ENCODE measurements at regions not wholly inside any gene's neighbourhood (a gene's known extent, or its start where the extent isn't known, plus 50 kb on each side); places are given as distances from the start of the nearest gene placed in this dataset.
"Not testable (repeated sequence)": the region's sequence is repeated elsewhere in the genome, so short reads cannot be mapped to it uniquely, and the experiment has no call there.

DNA sequence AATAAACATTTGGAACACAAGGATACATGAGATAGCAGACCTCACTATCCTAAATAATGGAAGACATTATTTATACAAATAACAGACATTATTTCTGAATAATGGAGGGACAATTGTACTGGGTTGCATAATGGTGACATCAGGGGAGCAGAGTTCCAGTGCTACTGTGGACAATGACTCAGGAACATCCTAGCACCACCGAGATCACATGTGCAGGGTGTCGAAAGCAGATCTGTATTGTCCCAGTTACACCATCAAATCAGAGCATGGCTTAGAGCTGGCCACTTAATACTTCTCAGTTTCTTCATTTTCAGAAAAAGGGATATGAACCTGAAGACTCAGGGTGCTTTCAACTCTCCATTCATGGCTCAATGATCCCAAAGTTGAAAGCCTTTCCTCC lies 249.1 kb upstream of the RBMS1 start:
- no peaks in the 10 kb centered on the region for H3K9me3 Mint-ChIP-seq
- peaks cover 7% of the 10 kb centered on the region for H3K27me3 Mint-ChIP-seq
- no peaks in the 10 kb centered on the region for H3K4me1 Mint-ChIP-seq

DNA sequence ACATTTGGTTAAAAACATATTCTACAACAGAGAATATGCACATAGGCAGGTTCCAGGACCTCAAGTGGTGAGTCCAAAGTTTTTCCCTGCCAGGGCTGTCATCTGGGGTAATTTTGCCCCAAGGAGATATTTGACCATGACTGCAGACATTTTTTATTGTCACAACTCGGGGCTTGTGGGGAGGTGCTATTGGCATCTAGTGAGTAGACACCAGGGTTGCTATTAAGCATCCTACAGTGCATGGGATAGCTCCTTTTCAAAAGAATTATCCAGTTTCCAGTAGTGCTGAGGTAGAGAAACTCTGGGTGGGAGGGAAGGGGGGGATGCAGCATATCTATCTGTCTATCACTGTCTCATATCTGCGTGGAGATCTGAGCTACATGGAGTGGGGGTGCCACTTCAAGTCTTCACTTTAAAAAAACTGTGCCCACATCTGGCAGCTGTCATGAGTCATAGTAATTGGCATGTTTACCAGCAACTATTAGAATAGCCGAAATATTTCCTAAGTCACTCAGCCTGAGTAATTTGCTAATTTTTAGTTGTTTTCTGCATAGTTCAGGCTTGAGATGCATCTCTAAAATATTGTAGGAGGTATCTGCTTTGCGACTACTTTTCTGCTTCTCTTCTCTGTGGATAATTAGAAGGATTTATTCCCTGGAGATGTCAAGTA lies 254.0 kb upstream of the RBMS1 start:
- no peak for ATAC-seq
- H3K27me3 Mint-ChIP-seq, result peaks cover 7% of the 10 kb centered on the region
- peaks cover 5% of the 10 kb centered on the region for H3K4me1 Mint-ChIP-seq
- H3K4me3 Mint-ChIP-seq, result no peak overlapping the region
- H3K9me3 Mint-ChIP-seq, result no peaks in the 10 kb centered on the region
- H3K27ac Mint-ChIP-seq, result no peak overlapping the region
- no peak for DNase-seq

More for the DNA sequence above, 249.1 kb upstream of the RBMS1 start:
- no peak for ATAC-seq
- Mint-ChIP-seq H3K27ac (no peak overlapping the region), H3K4me3 (no peak overlapping the region)
- no peak for DNase-seq

DNA sequence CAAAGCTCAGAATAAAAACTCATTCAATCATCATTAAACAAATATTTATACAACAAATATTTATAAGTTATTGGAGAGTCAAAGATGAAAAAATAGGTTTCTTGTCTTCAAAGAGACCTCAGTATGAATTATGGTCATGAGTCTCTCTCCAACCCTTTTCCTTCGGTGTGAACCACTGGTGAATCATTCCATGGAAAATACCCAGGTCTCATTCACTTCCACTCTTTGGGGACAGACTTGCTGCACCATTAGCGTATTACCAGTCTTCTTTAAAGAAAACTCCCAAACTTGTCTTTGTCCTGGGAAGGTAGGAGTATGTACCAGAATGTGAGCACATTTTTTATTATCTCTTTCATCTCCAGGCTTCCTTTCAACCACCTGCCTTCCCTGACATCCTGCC lies 257.4 kb upstream of the RBMS1 start:
- peaks cover 7% of the 10 kb centered on the region for H3K27me3 Mint-ChIP-seq
- peaks cover 7 to 10% of the 10 kb centered on the region in 2 donors for H3K9me3 Mint-ChIP-seq
- peaks cover 6% of the 10 kb centered on the region for H3K4me1 Mint-ChIP-seq
- no peak overlapping the region for H3K4me3 Mint-ChIP-seq
- H3K27ac Mint-ChIP-seq, result no peak overlapping the region
- DNase-seq (no peak), ATAC-seq (no peak)

DNA sequence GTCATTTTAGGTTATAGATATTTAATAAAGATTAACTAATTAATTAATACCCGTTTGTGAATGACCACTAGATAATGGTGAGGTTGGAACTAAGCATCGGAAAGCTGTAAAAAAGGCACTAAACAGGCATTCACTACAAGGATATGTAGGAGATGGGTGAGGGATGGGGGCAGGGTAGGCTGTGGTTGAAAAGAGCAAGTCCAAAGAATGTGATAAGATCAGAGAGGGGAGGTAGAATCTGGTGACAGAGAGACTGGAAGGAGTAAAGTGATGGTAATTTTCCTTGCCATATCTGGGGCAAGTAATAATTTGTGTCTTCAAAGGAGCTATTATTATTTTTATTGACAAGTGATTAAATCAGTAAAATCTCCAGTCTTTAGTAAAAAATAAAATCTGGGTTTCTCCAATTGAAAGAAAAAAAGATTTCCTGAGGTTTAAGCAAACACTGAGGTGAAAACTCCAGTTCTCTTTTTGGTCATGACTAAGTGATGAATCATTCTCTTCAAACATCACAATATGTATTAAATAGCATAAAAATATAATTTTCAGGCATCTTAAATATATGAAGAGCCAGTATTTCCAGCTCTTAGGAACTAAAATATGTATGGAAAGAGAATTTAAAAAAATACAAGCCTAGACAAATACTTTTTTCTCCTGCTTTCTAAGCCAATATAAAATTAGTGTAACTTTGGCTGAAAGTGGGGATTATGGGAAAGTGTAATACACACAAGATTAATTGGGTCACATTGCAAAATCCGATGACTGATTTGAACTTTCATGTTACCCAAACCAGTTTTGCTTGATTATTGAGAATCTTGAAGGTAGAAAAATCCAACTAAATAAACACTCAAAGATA lies 259.1 kb upstream of the RBMS1 start:
- DNase-seq, result no peak
- H3K9me3 Mint-ChIP-seq, result peaks cover 7 to 10% of the 10 kb centered on the region in 2 donors

DNA sequence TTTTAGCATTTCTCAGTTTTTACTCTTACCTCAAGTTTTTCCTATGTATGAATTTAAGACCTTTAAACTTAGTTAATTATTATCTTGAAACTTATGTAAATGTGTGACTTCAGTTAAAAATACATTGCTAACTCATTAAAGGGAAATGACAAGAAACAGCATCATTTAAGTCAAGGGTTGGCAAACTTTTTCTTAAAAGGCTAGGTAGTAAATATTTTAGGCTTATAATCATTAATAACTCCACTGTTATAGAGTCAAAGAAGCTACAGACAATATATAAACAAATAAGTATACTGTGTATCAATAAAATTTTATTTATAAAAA lies 259.7 kb upstream of the RBMS1 start:
- DNase-seq (no peak), ATAC-seq (no peak)
- no peaks in the 10 kb centered on the region for H3K27me3 Mint-ChIP-seq
- no peak overlapping the region for H3K4me3 Mint-ChIP-seq
- H3K4me1 Mint-ChIP-seq, result peaks cover 6% of the 10 kb centered on the region
- peaks cover 7 to 10% of the 10 kb centered on the region in 2 donors for H3K9me3 Mint-ChIP-seq
- no peak overlapping the region for H3K27ac Mint-ChIP-seq

More for the DNA sequence above, 259.1 kb upstream of the RBMS1 start:
- H3K4me1 Mint-ChIP-seq, result peaks cover 6% of the 10 kb centered on the region
- H3K4me3 Mint-ChIP-seq, result no peak overlapping the region
- no peak overlapping the region for H3K27ac Mint-ChIP-seq
- ATAC-seq, result no peak
- H3K27me3 Mint-ChIP-seq, result no peaks in the 10 kb centered on the region

DNA sequence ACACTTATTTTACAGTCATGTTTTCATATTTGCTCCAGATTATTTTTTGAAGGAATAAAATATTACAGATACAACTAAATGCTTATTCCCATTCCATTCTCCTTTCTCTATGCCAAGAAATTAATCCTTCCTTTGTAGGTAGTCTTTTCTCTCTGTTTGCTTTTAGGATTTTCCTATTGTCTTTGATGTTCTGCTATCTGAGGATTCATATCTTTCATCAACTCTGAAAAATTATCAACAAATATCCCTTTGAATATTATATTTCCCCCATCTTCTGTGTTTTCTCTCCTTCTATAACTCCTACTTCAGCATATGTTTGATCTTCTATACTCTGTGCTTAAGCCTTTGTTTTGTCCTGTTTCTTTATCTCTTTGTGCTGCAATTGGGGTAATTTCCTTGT lies 260.4 kb upstream of the RBMS1 start:
- H3K27me3 Mint-ChIP-seq, result no peaks in the 10 kb centered on the region
- peaks cover 6% of the 10 kb centered on the region for H3K4me1 Mint-ChIP-seq
- no peak for ATAC-seq
- DNase-seq, result no peak
- peaks cover 7 to 10% of the 10 kb centered on the region in 2 donors for H3K9me3 Mint-ChIP-seq
- no peak overlapping the region for H3K27ac Mint-ChIP-seq
- H3K4me3 Mint-ChIP-seq, result no peak overlapping the region

DNA sequence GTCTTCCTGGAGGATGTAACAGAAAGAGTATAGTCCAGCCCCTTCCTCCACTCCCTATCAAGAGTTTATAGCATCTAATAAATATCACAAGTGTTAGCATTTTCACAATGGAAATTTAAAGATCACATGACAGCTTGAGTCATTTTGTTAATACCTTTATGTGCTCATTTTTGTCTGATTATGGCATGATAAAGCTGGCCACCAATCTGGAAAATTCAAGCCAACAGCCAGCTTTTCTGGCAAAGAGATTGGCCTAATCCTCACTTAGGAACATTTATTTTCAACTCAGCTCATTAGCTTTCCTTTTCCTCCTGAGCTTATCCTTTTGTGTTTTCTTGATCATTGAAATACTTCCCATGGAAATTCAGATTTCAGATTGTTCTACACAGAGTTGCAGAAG lies 262.9 kb upstream of the RBMS1 start:
- H3K4me1 Mint-ChIP-seq, result peaks cover 6% of the 10 kb centered on the region
- ATAC-seq, result no peak
- no peak for DNase-seq
- H3K27ac Mint-ChIP-seq, result no peak overlapping the region
- H3K4me3 Mint-ChIP-seq, result no peak overlapping the region
- H3K27me3 Mint-ChIP-seq, result no peaks in the 10 kb centered on the region
- peaks cover 11 to 17% of the 10 kb centered on the region in 2 donors for H3K9me3 Mint-ChIP-seq

DNA sequence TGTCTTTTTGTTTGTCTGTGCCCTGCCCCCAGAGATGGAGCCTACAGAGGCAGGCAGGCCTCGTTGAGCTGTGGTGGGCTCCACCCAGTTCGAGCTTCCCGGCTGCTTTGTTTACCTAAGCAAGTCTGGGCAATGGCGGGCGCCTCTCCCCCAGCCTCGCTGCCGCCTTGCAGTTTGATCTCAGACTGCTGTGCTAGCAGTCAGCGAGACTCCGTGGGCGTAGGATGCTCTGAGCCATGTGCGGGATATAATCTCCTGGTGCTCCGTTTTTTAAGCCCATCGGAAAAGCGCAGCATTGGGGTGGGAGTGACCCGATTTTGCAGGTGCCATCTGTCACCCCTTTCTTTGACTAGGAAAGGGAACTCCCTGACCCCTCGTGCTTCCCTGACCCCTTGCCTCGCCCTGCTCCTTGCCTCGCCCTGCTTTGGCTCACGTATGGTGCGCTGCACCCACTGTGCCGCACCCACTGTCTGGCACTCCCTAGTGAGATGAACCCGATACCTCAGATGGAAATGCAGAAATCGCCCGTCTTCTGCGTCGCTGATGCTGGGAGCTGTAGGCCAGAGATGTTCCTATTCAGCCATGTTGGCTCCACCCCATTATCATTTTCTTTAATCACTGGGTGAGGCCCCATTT lies 269.0 kb upstream of the RBMS1 start:
- peaks cover 10 to 28% of the 10 kb centered on the region in 2 donors for H3K9me3 Mint-ChIP-seq
- DNase-seq, H3K27ac Mint-ChIP-seq, H3K4me3 Mint-ChIP-seq, H3K27me3 Mint-ChIP-seq, ATAC-seq, H3K4me1 Mint-ChIP-seq: not testable (repeated sequence)

DNA sequence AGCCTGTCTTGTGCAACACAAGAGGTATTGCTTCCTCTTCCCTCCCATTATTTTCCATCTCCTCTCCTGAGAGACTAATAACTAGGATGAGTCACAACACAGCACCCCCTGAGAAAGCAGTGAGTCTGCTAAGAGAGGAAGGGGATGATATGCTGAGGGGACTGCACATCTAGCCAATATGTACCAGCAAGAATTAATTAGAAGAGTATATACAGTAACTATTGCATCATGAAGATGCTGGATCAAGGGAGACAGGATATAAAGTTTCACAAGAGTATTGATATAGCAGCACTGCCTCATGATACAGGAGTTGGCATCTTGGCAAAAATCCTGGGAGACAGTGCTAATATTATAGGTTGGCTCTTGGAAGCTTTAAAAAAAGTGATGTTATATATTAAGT lies 289.9 kb upstream of the RBMS1 start:
- DNase-seq (no peak), ATAC-seq (no peak)
- H3K4me1 Mint-ChIP-seq, result no peaks in the 10 kb centered on the region
- H3K27me3 Mint-ChIP-seq, result no peaks in the 10 kb centered on the region
- H3K9me3 Mint-ChIP-seq, result peaks cover 13 to 17% of the 10 kb centered on the region in 2 donors
- H3K4me3 Mint-ChIP-seq, result no peak overlapping the region
- no peak overlapping the region for H3K27ac Mint-ChIP-seq

DNA sequence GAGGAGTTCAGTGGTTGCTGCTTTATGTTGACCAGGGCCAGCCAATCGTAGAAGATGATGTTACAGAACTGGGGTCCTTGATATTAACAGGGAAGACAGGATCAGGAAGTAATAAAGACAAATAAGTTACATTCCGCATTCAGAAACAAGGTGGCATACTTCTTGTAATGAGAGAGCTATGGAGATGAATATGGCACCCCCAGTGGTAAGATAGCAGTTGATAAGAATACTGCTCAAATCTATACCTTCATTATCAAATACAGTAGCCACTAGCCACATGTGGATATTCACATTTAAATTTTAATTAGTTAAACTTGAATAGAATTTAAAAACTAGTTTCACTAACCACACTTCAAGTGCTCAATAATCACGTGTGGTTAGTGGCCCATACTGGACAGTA lies 290.4 kb upstream of the RBMS1 start:
- DNase-seq, result no peak
- peaks cover 11 to 13% of the 10 kb centered on the region in 2 donors for H3K9me3 Mint-ChIP-seq
- H3K27me3 Mint-ChIP-seq, result no peaks in the 10 kb centered on the region
- ATAC-seq, result no peak
- no peak overlapping the region for H3K27ac Mint-ChIP-seq
- H3K4me3 Mint-ChIP-seq, result no peak overlapping the region
- H3K4me1 Mint-ChIP-seq, result no peaks in the 10 kb centered on the region

DNA sequence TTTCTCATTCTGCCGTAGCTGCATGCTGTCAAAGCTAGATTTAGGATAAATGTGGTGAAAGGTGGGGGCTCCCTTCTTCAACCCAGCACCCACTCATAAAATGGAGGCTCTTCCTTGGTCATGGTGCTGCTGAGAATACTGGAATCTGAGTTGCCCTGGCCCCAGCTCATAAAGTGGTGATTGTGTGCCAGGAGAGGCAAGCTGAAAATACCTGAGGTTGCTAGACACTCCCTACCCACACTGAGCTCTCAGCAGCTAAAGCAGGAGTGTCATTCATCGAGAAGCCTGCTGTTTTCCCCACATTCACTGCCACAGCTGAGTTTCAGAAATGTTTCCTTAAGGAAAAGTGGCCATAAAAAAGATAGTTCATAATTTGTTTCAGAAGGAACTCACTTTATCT lies 297.1 kb upstream of the RBMS1 start:
- H3K4me1 Mint-ChIP-seq, result no peaks in the 10 kb centered on the region
- DNase-seq, result no peak
- ATAC-seq, result no peak
- peaks cover 0 to 7% of the 10 kb centered on the region in 2 donors for H3K9me3 Mint-ChIP-seq
- H3K27ac Mint-ChIP-seq, result no peak overlapping the region
- no peaks in the 10 kb centered on the region for H3K27me3 Mint-ChIP-seq
- no peak overlapping the region for H3K4me3 Mint-ChIP-seq

DNA sequence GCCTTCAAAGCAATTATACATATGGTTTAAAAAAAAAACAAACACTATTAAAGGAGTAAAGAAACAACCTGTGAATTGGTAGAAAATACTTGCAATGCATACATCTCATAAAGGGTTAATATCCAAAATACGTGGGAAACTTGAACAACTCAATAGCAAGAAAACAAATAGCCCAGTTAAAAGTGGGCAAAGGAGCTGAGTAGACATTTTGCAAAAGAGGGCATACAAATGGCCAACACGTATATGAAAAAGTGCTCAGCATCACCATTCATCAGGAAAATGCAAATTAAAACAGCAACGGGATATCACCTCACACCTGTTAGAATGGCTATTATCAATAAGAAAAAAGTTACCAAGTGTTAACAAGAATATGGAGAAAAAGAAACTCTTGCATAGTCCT lies 298.3 kb upstream of the RBMS1 start:
- ATAC-seq, result no peak
- H3K9me3 Mint-ChIP-seq, result peaks cover 0 to 7% of the 10 kb centered on the region in 2 donors
- no peaks in the 10 kb centered on the region for H3K27me3 Mint-ChIP-seq
- no peak overlapping the region for H3K4me3 Mint-ChIP-seq
- no peak for DNase-seq
- H3K4me1 Mint-ChIP-seq, result no peaks in the 10 kb centered on the region
- H3K27ac Mint-ChIP-seq, result no peak overlapping the region

DNA sequence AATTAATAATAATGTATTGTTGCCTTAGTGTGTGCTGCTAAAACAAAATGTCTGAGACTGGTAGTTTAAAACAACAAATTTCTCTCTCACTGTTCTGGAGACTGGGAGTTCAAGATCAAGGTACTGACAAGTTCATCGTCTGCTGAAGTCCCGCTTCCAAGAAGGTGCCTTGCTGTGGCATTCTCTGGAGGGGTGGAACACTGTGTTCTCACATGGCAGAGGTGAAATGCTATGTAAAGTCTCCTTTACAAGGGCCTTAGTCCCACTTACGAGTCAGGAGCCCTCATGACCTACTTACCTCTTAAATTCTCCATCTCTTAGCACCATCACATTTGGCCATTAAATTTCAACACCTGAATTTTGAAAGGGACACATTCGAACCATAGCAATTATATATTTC lies 299.2 kb upstream of the RBMS1 start:
- no peak overlapping the region for H3K27ac Mint-ChIP-seq
- H3K9me3 Mint-ChIP-seq, result peaks cover 4 to 13% of the 10 kb centered on the region in 2 donors
- no peak overlapping the region for H3K4me3 Mint-ChIP-seq
- no peaks in the 10 kb centered on the region for H3K27me3 Mint-ChIP-seq
- DNase-seq (no peak), ATAC-seq (no peak)
- H3K4me1 Mint-ChIP-seq, result no peaks in the 10 kb centered on the region

DNA sequence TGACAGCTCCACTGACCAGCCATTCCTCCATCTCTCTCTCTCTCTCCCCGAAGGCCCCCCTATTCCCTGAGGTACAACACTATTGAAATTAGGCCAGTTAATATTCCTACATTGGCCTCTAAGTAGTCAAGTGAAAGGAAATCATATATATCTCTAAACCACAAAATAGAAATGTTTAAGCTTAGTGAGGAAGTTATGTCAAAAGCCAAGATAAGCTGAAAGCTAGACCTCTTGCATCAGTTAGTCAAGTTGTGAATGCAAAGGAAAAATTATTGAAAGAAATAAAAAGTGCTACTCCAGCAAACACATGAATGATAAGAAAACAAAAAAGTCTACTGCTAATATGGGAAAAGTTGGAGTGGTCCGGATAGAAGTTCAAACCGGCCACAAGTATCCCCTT lies 301.3 kb upstream of the RBMS1 start:
- no peak overlapping the region for H3K4me3 Mint-ChIP-seq
- DNase-seq (no peak), ATAC-seq (no peak)
- H3K27ac Mint-ChIP-seq, result no peak overlapping the region
- peaks cover 10 to 22% of the 10 kb centered on the region in 2 donors for H3K9me3 Mint-ChIP-seq
- no peaks in the 10 kb centered on the region for H3K27me3 Mint-ChIP-seq
- H3K4me1 Mint-ChIP-seq, result no peaks in the 10 kb centered on the region

DNA sequence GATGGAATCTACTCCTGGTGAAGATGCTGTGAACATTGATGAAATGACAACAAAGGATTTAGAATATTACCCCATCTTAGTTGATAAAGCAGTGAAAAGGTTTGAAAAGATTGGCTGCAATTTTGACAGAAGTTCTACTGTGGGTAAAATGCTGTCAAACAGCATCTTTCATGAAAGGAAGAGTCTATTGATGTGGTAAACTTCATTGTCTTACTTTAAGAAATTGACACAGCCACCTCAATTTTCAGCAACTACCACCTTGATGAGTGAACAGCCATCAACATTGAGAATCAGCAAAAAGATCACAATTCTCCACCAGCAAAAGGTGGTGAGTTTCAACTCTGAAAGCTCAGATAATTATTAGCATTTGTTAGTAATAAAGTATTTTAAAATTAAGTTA lies 310.3 kb upstream of the RBMS1 start:
- peaks cover 7% of the 10 kb centered on the region for H3K4me1 Mint-ChIP-seq
- H3K27ac Mint-ChIP-seq, result no peak overlapping the region
- no peaks in the 10 kb centered on the region for H3K27me3 Mint-ChIP-seq
- no peak overlapping the region for H3K4me3 Mint-ChIP-seq
- DNase-seq (no peak), ATAC-seq (no peak)
- H3K9me3 Mint-ChIP-seq, result peaks cover 0 to 17% of the 10 kb centered on the region in 2 donors

DNA sequence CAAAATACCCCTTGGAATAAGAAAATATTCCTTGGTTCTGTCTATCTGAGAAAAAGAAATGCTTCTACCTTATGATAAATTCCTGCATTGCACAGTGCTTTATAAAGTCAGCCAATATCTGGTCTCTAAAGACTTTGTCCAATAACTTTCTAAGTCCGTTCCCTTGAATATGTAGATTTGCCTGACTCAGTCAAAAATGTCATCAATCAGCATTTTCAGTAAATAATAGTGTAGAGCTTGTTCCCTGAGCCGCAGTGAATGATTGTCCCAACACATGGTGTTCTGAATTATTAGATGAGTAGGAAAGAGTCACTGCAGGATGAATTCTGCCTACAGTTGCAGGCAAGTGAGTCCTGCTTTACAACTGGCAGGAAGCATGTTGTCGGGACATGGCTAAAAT lies 316.8 kb upstream of the RBMS1 start:
- Mint-ChIP-seq H3K9me3 (peaks cover 0 to 16% of the 10 kb centered on the region in 2 donors), H3K27ac (no peak overlapping the region), H3K4me3 (no peak overlapping the region), H3K4me1 (no peaks in the 10 kb centered on the region), H3K27me3 (no peaks in the 10 kb centered on the region)
- ATAC-seq, result no peak
- DNase-seq, result no peak
